ENCODE measurements at regions not wholly inside any gene's neighbourhood (a gene's known extent, or its start where the extent isn't known, plus 50 kb on each side); places are given as distances from the start of the nearest gene placed in this dataset.

DNA sequence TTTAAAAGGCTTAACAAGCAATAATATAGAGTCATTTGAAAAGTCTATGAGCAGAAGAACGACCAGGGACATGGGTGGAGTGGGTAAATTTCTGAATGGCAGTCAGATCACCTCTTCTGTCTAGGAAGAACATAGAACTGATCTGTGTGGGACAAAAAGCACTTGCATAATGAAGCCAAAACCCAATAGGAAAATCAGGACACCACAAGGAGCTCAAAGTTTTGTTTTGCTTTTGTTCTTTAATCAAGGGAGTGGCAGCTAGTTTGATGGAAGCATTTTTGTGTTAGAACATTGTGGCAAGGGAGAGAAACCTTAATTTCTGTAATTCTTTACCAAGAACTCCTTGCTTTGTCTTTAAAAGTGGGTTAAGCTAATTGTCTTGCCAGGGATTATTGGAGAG lies 240.2 kb upstream of the TANK start:
- Histone ChIP-seq H3K27ac (ENCODE audit: low read depth in 2 of 2, low read length in 1 of 2) (peak overlapping the region; percentile 86 to 99), H4K20me1 (ENCODE audit: insufficient read depth) (no peaks in the 10 kb centered on the region), H3K4me3 (ENCODE audit: low read depth in 2 of 2, low read length in 1 of 2) (no peak overlapping the region), H3K79me2 (ENCODE audit: insufficient read depth) (no peaks in the 10 kb centered on the region), H3K36me3 (replicated peaks in 1 of 2; ENCODE audit: control insufficient read depth in 1 of 2, insufficient read depth in 2 of 2, low read length in 1 of 2) (no peaks in the 10 kb centered on the region), H3K4me2 (peak overlapping the region; percentile 61), H3K27me3 (ENCODE audit: insufficient read depth) (no peaks in the 10 kb centered on the region), H2AFZ (ENCODE audit: low read depth) (peak overlapping the region; percentile 81), H3K9ac (peak overlapping the region; percentile 51; the same call in 1 of the 2 replicates), H3K9me2 (no peaks in the 10 kb centered on the region), H3K9me3 (no peaks in the 10 kb centered on the region), H3F3A (replicated peaks; ENCODE audit: insufficient read depth) (peaks cover 8% of the 10 kb centered on the region), H3K4me1 (ENCODE audit: control insufficient read depth in 1 of 2, insufficient read depth in 2 of 2, low read depth in 1 of 2, low read length in 1 of 2) (peaks cover 19 to 24% of the 10 kb centered on the region in 2 experiments)
- POLR2A ChIA-PET: no interaction called here
- DNase-seq: no peak
- CTCF ChIA-PET: interaction anchor here (2.9 kb wide), 1 partner anchor 50 kb away, joined by 7 read pairs; no protein-coding TSS in a partner anchor
- WGBS (ENCODE audit: low lambda C conversion rate): 65% methylated on average over 1 of the region's 1 CpG
- no peak for TF ChIP-seq RCOR1 (IDR thresholded peaks at IDR 0.05; ENCODE audit: low read length)
- TF ChIP-seq, protein P1, sequence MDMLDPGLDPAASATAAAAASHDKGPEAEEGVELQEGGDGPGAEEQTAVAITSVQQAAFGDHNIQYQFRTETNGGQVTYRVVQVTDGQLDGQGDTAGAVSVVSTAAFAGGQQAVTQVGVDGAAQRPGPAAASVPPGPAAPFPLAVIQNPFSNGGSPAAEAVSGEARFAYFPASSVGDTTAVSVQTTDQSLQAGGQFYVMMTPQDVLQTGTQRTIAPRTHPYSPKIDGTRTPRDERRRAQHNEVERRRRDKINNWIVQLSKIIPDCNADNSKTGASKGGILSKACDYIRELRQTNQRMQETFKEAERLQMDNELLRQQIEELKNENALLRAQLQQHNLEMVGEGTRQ (IDR thresholded peaks at IDR 0.05; ENCODE audit: borderline replicate concordance, low read depth, low read length): no peak
- TF ChIP-seq, protein P2, sequence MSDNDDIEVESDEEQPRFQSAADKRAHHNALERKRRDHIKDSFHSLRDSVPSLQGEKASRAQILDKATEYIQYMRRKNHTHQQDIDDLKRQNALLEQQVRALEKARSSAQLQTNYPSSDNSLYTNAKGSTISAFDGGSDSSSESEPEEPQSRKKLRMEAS (IDR thresholded peaks at IDR 0.05; ENCODE audit: low read depth): no peak
- TF ChIP-seq, protein P3, sequence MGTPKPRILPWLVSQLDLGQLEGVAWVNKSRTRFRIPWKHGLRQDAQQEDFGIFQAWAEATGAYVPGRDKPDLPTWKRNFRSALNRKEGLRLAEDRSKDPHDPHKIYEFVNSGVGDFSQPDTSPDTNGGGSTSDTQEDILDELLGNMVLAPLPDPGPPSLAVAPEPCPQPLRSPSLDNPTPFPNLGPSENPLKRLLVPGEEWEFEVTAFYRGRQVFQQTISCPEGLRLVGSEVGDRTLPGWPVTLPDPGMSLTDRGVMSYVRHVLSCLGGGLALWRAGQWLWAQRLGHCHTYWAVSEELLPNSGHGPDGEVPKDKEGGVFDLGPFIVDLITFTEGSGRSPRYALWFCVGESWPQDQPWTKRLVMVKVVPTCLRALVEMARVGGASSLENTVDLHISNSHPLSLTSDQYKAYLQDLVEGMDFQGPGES (IDR thresholded peaks at IDR 0.05; ENCODE audit: low read depth, low read length): no peak

DNA sequence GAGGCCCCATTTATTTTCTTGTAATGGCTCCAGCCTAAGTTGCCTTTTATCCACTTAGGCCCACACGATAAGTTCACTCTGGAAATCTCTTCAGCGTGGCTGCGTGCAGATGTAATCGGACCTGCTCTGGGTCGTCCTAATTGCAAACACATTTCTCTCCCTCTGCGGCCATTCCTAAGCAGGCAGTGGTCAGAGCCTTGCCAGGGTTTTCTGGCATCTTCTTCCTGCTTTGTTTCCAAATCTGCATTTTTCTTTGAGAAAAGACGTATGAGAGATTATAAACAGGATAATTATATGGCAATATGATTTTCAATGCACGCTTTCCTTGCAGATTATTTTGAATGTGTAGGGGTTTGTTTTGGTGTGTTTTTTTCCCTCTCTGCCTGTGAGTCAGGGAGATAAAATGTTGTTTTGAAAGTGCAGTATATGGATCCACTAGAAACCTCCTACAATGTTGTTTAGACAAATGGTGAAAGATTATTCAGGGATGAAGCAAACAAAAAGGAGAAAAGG lies 239.4 kb upstream of the TANK start:
- peak; percentile 74 for DNase-seq
- ChIA-PET POLR2A (no interaction called here), CTCF (interaction anchor here (0.6 to 2.9 kb wide), 5 partner anchors 9 to 492 kb away, joined by 3 to 7 read pairs (median 3); no protein-coding TSS in a partner anchor)
- Histone ChIP-seq H3K9me2 (no peaks in the 10 kb centered on the region), H3K36me3 (replicated peaks in 1 of 2; ENCODE audit: control insufficient read depth in 1 of 2, insufficient read depth in 2 of 2, low read length in 1 of 2) (no peaks in the 10 kb centered on the region), H3K4me3 (ENCODE audit: low read depth in 2 of 2, low read length in 1 of 2) (no peak overlapping the region), H3K79me2 (ENCODE audit: insufficient read depth) (no peaks in the 10 kb centered on the region), H3K4me1 (ENCODE audit: control insufficient read depth in 1 of 2, insufficient read depth in 2 of 2, low read depth in 1 of 2, low read length in 1 of 2) (peaks cover 19 to 24% of the 10 kb centered on the region in 2 experiments), H3F3A (replicated peaks; ENCODE audit: insufficient read depth) (peaks cover 8% of the 10 kb centered on the region), H4K20me1 (ENCODE audit: insufficient read depth) (no peaks in the 10 kb centered on the region), H3K27ac (ENCODE audit: low read depth in 2 of 2, low read length in 1 of 2) (peak overlapping the region; percentile 86 to 99), H3K27me3 (ENCODE audit: insufficient read depth) (no peaks in the 10 kb centered on the region), H3K4me2 (peak overlapping the region; percentile 61), H2AFZ (ENCODE audit: low read depth) (peak overlapping the region; percentile 81), H3K9me3 (no peaks in the 10 kb centered on the region), H3K9ac (peak overlapping the region; percentile 51; the same call in 1 of the 2 replicates)
- WGBS (ENCODE audit: low lambda C conversion rate): 14% methylated on average over 8 of the region's 8 CpGs
- TF ChIP-seq, protein P4, sequence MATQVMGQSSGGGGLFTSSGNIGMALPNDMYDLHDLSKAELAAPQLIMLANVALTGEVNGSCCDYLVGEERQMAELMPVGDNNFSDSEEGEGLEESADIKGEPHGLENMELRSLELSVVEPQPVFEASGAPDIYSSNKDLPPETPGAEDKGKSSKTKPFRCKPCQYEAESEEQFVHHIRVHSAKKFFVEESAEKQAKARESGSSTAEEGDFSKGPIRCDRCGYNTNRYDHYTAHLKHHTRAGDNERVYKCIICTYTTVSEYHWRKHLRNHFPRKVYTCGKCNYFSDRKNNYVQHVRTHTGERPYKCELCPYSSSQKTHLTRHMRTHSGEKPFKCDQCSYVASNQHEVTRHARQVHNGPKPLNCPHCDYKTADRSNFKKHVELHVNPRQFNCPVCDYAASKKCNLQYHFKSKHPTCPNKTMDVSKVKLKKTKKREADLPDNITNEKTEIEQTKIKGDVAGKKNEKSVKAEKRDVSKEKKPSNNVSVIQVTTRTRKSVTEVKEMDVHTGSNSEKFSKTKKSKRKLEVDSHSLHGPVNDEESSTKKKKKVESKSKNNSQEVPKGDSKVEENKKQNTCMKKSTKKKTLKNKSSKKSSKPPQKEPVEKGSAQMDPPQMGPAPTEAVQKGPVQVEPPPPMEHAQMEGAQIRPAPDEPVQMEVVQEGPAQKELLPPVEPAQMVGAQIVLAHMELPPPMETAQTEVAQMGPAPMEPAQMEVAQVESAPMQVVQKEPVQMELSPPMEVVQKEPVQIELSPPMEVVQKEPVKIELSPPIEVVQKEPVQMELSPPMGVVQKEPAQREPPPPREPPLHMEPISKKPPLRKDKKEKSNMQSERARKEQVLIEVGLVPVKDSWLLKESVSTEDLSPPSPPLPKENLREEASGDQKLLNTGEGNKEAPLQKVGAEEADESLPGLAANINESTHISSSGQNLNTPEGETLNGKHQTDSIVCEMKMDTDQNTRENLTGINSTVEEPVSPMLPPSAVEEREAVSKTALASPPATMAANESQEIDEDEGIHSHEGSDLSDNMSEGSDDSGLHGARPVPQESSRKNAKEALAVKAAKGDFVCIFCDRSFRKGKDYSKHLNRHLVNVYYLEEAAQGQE (IDR thresholded peaks at IDR 0.05; ENCODE audit: low read depth, low read length): peak; percentile 63; the same call in 1 of the 2 replicates
- TF ChIP-seq NRF1 (IDR thresholded peaks at IDR 0.05; ENCODE audit: low read depth, low read length) (no peak), RAD21 (IDR thresholded peaks at IDR 0.05; ENCODE audit: low read length) (peak; percentile 38), GABPA (IDR thresholded peaks at IDR 0.05; ENCODE audit: low read depth) (0 out of 2 replicates have a peak, but pooled peaks have one; percentile 4), POLR2AphosphoS5 (IDR thresholded peaks at IDR 0.05; ENCODE audit: low read depth, low read length) (peak; percentile 77; the same call in 1 of the 2 replicates), MEF2A (IDR thresholded peaks at IDR 0.05; ENCODE audit: borderline replicate concordance, low read depth) (no peak; the same call in 1 of the 2 replicates), SIN3A (IDR thresholded peaks at IDR 0.05; ENCODE audit: borderline replicate concordance, low read depth, low read length) (no peak), RFX5 (IDR thresholded peaks at IDR 0.05; ENCODE audit: low read length) (no peak), GATA2 (CRISPR knock-in tag; IDR thresholded peaks at IDR 0.05) (peak; percentile 94)
- TF ChIP-seq, protein P2 (IDR thresholded peaks at IDR 0.05; ENCODE audit: low read depth): peak; percentile 86
- TF ChIP-seq, protein P3 (IDR thresholded peaks at IDR 0.05; ENCODE audit: low read depth, low read length): no peak
- TF ChIP-seq, protein P5, sequence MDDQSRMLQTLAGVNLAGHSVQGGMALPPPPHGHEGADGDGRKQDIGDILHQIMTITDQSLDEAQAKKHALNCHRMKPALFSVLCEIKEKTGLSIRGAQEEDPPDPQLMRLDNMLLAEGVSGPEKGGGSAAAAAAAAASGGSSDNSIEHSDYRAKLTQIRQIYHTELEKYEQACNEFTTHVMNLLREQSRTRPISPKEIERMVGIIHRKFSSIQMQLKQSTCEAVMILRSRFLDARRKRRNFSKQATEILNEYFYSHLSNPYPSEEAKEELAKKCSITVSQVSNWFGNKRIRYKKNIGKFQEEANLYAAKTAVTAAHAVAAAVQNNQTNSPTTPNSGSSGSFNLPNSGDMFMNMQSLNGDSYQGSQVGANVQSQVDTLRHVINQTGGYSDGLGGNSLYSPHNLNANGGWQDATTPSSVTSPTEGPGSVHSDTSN (IDR thresholded peaks at IDR 0.05): peak; percentile 69

Measured in SK-N-SH (cell line).